HG03432 (cell line): ENCODE measurements at regions not wholly inside any gene's neighbourhood (a gene's known extent, or its start where the extent isn't known, plus 50 kb on each side); places are given as distances from the start of the nearest gene placed in this dataset.

ENCODE experiments used
- ATAC-seq: cut with Tn5 transposase; IDR thresholded peaks from one replicate; pipeline ENCODE4 v1.9.1; 2021; ENCODE audit warnings: mild to moderate bottlenecking, moderate library complexity; ENCODE audit not compliant: unreplicated experiment

DNA sequence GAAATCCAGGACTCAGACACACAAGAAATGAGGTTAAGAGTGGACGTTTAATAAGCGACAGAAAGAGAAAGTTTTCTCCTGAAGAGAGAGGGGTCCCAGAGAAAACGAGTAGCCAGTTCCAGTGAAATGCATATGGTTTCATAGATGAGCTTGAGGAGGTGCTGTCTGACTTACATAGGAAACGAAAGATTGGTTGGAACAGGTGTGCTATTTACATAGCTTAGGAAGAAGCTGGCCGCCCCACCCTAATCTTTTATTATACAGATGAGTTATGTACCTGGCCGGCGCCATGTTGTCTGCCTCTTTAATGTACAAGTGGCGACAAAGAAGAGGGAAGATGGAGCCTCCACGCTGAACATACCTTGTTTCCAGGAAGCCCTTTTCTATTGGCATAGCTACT lies 223.0 kb downstream of the SLC6A15 start:
- ATAC-seq = no peak

GRCh38 chr12:84685379-84685778 lies 227.2 kb downstream of the SLC6A15 start:
- no peak for ATAC-seq

- no peak for ATAC-seq
Observed at GRCh38 chr12:84676787-84677186, 235.8 kb downstream of the SLC6A15 start.

DNA sequence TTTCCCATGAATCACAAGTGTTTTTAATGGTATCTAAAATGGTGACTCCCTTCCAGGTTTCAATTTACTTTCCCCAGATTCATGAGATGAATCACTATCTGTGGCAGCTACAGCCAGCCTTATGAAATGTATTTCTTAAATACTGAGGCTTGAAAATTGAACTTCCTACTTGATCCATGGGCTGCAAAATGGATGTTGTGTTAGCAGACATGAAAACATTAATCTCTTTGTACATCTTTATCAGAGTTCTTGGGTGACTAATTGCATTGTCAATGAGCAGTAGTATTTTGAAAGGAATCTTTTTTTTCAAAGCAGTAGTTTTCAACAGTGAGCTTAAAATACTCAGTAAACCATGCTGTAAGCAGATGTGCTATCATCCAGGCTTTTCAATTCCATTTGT lies 250.8 kb downstream of the SLC6A15 start:
- ATAC-seq = no peak

GRCh38 chr12:84660139-84660538 lies 252.5 kb downstream of the SLC6A15 start:
- ATAC-seq = no peak

- no peak for ATAC-seq
Observed at GRCh38 chr12:84658877-84659276, 253.7 kb downstream of the SLC6A15 start.

GRCh38 chr12:84656705-84657104 lies 255.9 kb downstream of the SLC6A15 start:
- ATAC-seq = no peak

GRCh38 chr12:84653482-84653881 lies 259.1 kb downstream of the SLC6A15 start:
- peak; percentile 59 for ATAC-seq

DNA sequence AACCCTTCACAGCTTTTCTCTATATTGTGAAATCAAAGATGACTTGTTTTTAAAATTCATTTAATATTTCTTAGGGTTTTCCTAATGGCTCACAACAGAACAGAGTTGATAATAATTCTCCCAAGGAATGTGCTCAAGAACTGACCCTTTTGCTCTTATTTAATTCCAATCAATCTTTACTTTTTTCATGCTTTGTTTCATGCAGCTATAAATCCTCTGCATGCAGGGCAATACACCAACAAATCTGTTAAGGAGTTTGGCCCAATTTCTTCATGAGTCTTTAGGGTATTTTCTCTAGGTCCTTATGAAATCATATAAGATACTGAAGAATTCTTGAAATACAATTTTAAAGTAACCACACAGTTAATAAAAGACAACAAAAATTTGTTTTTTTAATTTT lies 264.2 kb downstream of the SLC6A15 start:
- ATAC-seq = no peak

- ATAC-seq = no peak
Observed at GRCh38 chr12:84644908-84645307, 267.7 kb downstream of the SLC6A15 start.

- no peak for ATAC-seq
Observed at GRCh38 chr12:84643993-84644392, 268.6 kb downstream of the SLC6A15 start.

GRCh38 chr12:84641940-84642545 lies 270.6 kb downstream of the SLC6A15 start:
- no peak for ATAC-seq

- no peak for ATAC-seq
Observed at GRCh38 chr12:84638811-84639368, 273.7 kb downstream of the SLC6A15 start.

GRCh38 chr12:84637926-84638325 lies 274.7 kb downstream of the SLC6A15 start:
- ATAC-seq = no peak

GRCh38 chr12:84636801-84637290 lies 275.8 kb downstream of the SLC6A15 start:
- ATAC-seq = no peak

DNA sequence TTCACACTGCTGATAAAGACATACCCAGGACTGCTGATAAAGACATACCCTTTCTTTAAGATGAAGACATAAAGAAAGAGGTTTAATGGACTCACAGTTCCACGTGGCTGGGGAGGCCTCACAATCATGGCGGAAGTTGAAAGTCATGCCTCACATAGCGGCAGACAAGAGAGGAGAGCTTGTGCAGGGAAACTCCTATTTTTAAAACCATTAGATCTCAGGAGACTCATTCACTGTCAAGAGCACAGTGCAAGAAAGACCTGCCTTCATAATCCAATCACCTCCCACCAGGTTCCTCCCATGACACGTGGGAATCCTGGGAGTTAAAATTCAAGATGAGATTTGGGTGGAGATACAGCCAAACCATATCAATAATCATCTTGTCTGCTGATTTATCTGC lies 278.1 kb downstream of the SLC6A15 start:
- no peak for ATAC-seq

- ATAC-seq = no peak
Observed at GRCh38 chr12:84632556-84632955, 280.0 kb downstream of the SLC6A15 start.

DNA sequence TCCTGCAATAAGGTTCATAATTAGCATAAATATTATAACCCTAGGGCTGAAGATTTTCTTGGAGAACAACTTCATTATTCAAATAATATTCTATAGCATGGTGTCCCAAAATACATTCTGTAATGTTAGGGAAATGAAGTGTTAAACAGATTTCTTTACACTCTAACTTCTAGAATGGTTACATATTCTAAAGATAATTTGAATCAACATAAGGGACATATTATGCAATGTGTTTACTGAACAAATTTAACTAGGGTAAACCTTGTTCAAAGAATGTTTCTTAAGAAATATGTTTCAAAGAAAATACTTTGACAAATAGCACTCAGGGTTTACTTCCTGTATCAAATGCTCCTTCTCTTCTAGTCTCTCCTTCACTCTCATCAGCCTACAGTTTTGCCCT lies 281.6 kb downstream of the SLC6A15 start:
- no peak for ATAC-seq

DNA sequence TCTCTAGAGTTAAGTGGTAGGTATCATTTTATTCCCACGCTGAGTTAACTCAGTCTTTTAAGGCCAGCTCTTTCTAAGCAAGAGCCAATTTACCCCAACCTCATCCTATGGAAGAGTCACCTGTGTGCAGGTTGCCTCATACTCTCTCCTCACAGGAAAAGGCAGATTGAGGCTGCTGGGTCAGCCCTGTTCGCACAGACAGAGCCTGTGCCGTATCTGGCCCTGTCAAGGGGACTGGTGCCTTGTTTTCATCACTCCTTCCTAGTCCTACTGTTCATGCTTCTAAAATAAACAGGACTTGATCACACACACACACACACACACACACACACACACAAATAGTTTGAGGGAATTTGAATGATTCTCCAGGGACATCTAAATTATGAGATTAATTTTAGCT lies 285.0 kb downstream of the SLC6A15 start:
- ATAC-seq = no peak

GRCh38 chr12:84624601-84625000 lies 288.0 kb downstream of the SLC6A15 start:
- no peak for ATAC-seq

- no peak for ATAC-seq
Observed at GRCh38 chr12:84619053-84619571, 293.5 kb downstream of the SLC6A15 start.

- ATAC-seq = no peak
Observed at GRCh38 chr12:84607170-84607819, 305.3 kb downstream of the SLC6A15 start.
